ENCODE measurements at regions not wholly inside any gene's neighbourhood (a gene's known extent, or its start where the extent isn't known, plus 50 kb on each side); places are given as distances from the start of the nearest gene placed in this dataset.

- no peak for DNase-seq
- H3K9me3 ChIP-seq, result no peaks in the 10 kb centered on the region
- no peak overlapping the region for H3K27ac ChIP-seq
- H3K4me3 ChIP-seq, result no peak overlapping the region
- no peaks in the 10 kb centered on the region for H3K27me3 ChIP-seq
- no peaks in the 10 kb centered on the region for H3K36me3 ChIP-seq
- intact Hi-C loops (cut with DNase I; ENCODE audit: low total_unique reads), result no loop called here
- TF ChIP-seq POLR2A (IDR thresholded peaks at IDR 0.05) (no peak), CTCF (IDR thresholded peaks at IDR 0.05) (no peak)
- no peaks in the 10 kb centered on the region for H3K4me1 ChIP-seq
Observed at GRCh38 chr12:91287753-91288152, 105.1 kb upstream of the DCN start.

- H3K4me1 ChIP-seq, result peaks cover 0 to 9% of the 10 kb centered on the region in 2 donors
- no peak overlapping the region for H3K27ac ChIP-seq
- no peaks in the 10 kb centered on the region for H3K9me3 ChIP-seq
- H3K36me3 ChIP-seq, result no peaks in the 10 kb centered on the region
- no peak overlapping the region for H3K4me3 ChIP-seq
- intact Hi-C loops (cut with DNase I; ENCODE audit: low total_unique reads), result no loop called here
- H3K27me3 ChIP-seq, result no peaks in the 10 kb centered on the region
- TF ChIP-seq CTCF (IDR thresholded peaks at IDR 0.05) (no peak), POLR2A (IDR thresholded peaks at IDR 0.05) (no peak)
- DNase-seq, result no peak
Observed at GRCh38 chr12:91278126-91278525, 95.5 kb upstream of the DCN start.

GRCh38 chr12:91276509-91276908 is 93.9 kb upstream of the DCN start:
- no peak overlapping the region for H3K4me3 ChIP-seq
- intact Hi-C loops (cut with DNase I; ENCODE audit: low total_unique reads), result no loop called here
- H3K27ac ChIP-seq, result peak overlapping the region; percentile 80 to 86
- no peaks in the 10 kb centered on the region for H3K9me3 ChIP-seq
- no peaks in the 10 kb centered on the region for H3K36me3 ChIP-seq
- peaks cover 0 to 9% of the 10 kb centered on the region in 2 donors for H3K4me1 ChIP-seq
- no peak for DNase-seq
- no peaks in the 10 kb centered on the region for H3K27me3 ChIP-seq
- no peak for TF ChIP-seq POLR2A (IDR thresholded peaks at IDR 0.05)
- TF ChIP-seq CTCF (IDR thresholded peaks at IDR 0.05), result no peak

GRCh38 chr12:91275321-91275720 is 92.7 kb upstream of the DCN start:
- intact Hi-C loops (cut with DNase I; ENCODE audit: low total_unique reads), result no loop called here
- no peaks in the 10 kb centered on the region for H3K27me3 ChIP-seq

GRCh38 chr12:91274916-91275315 is 92.3 kb upstream of the DCN start:
- peaks cover 0 to 9% of the 10 kb centered on the region in 2 donors for H3K4me1 ChIP-seq
- no peak for TF ChIP-seq POLR2A (IDR thresholded peaks at IDR 0.05)
- no peak for TF ChIP-seq CTCF (IDR thresholded peaks at IDR 0.05)
- H3K4me3 ChIP-seq, result no peak overlapping the region

More at GRCh38 chr12:91275321-91275720, 92.7 kb upstream of the DCN start:
- no peak for DNase-seq
- H3K36me3 ChIP-seq, result no peaks in the 10 kb centered on the region
- H3K27ac ChIP-seq, result peak overlapping the region; percentile 80 to 86
- TF ChIP-seq POLR2A (IDR thresholded peaks at IDR 0.05), result no peak
- no peak for TF ChIP-seq CTCF (IDR thresholded peaks at IDR 0.05)
- H3K4me1 ChIP-seq, result peaks cover 0 to 9% of the 10 kb centered on the region in 2 donors
- no peaks in the 10 kb centered on the region for H3K9me3 ChIP-seq
- no peak overlapping the region for H3K4me3 ChIP-seq

More at GRCh38 chr12:91274916-91275315, 92.3 kb upstream of the DCN start:
- Histone ChIP-seq H3K27ac (peak overlapping the region; percentile 80 to 86), H3K27me3 (no peaks in the 10 kb centered on the region), H3K36me3 (no peaks in the 10 kb centered on the region), H3K9me3 (no peaks in the 10 kb centered on the region)
- DNase-seq, result peak in 1 of 2 donors; percentile 71
- intact Hi-C loops (cut with DNase I; ENCODE audit: low total_unique reads), result no loop called here

All from uterus (tissue), 3 donors.